Endothelial cell (in vitro differentiated cells): ENCODE measurements at regions not wholly inside any gene's neighbourhood (a gene's known extent, or its start where the extent isn't known, plus 50 kb on each side); places are given as distances from the start of the nearest gene placed in this dataset.

Experiments
- DNase-seq: peaks from one replicate; pipeline ENCODE4 v3.0.0; 2021; ENCODE audit warnings: low spot score
- H3K27ac Mint-ChIP-seq: one replicate; pipeline ENCODE4 v1.8.0; 2021; ENCODE audit warnings: mixed read lengths, inconsistent platforms; ENCODE audit not compliant: unreplicated experiment
- H3K27me3 Mint-ChIP-seq: one replicate; pipeline ENCODE4 v1.8.0; 2021; ENCODE audit warnings: mild to moderate bottlenecking, moderate library complexity, mixed read lengths, inconsistent platforms; ENCODE audit not compliant: unreplicated experiment
- H3K36me3 Mint-ChIP-seq: one replicate; pipeline ENCODE4 v1.8.0; 2021; ENCODE audit warnings: mild to moderate bottlenecking, low read depth, mixed read lengths, inconsistent platforms; ENCODE audit not compliant: unreplicated experiment
- H3K4me1 Mint-ChIP-seq: one replicate; pipeline ENCODE4 v1.8.0; 2021; ENCODE audit warnings: mild to moderate bottlenecking, mixed read lengths, inconsistent platforms; ENCODE audit not compliant: unreplicated experiment
- H3K4me3 Mint-ChIP-seq: one replicate; pipeline ENCODE4 v1.8.0; 2021; ENCODE audit warnings: mild to moderate bottlenecking, mixed read lengths, inconsistent platforms; ENCODE audit not compliant: unreplicated experiment
- H3K9me3 Mint-ChIP-seq: one replicate; pipeline ENCODE4 v1.8.0; 2021; ENCODE audit warnings: mixed read lengths, inconsistent platforms; ENCODE audit not compliant: unreplicated experiment
- CTCF ChIP-seq: fragments of 200-600 bp; sonication (generic); IDR thresholded peaks from one replicate; pipeline ENCODE4 v1.5.0; 2021; ENCODE audit warnings: antibody characterized with exemption; ENCODE audit not compliant: unreplicated experiment

GRCh38 chr5:125053179-125053578 lies 306.7 kb upstream of the ZNF608 start:
- Mint-ChIP-seq H3K27me3 (peaks cover 3% of the 10 kb centered on the region), H3K9me3 (no peaks in the 10 kb centered on the region), H3K36me3 (no peaks in the 10 kb centered on the region), H3K27ac (no peak overlapping the region), H3K4me1 (peaks cover 7% of the 10 kb centered on the region), H3K4me3 (no peak overlapping the region)
- TF ChIP-seq CTCF = no peak
- no peak for DNase-seq

- H3K27ac Mint-ChIP-seq = no peak overlapping the region
- H3K9me3 Mint-ChIP-seq = no peaks in the 10 kb centered on the region
- peaks cover 3% of the 10 kb centered on the region for H3K27me3 Mint-ChIP-seq
- DNase-seq = no peak
- no peaks in the 10 kb centered on the region for H3K36me3 Mint-ChIP-seq
- no peak for TF ChIP-seq CTCF
- H3K4me1 Mint-ChIP-seq = peaks cover 7% of the 10 kb centered on the region
- no peak overlapping the region for H3K4me3 Mint-ChIP-seq
Observed at GRCh38 chr5:125054146-125054545, 307.7 kb upstream of the ZNF608 start.

GRCh38 chr5:125056671-125057485 lies 310.4 kb upstream of the ZNF608 start:
- H3K4me1 Mint-ChIP-seq = peaks cover 7% of the 10 kb centered on the region
- H3K9me3 Mint-ChIP-seq = no peaks in the 10 kb centered on the region
- peaks cover 6% of the 10 kb centered on the region for H3K27me3 Mint-ChIP-seq
- TF ChIP-seq CTCF = no peak
- no peaks in the 10 kb centered on the region for H3K36me3 Mint-ChIP-seq
- no peak for DNase-seq
- no peak overlapping the region for H3K27ac Mint-ChIP-seq
- H3K4me3 Mint-ChIP-seq = no peak overlapping the region

- peaks cover 6% of the 10 kb centered on the region for H3K27me3 Mint-ChIP-seq
- H3K9me3 Mint-ChIP-seq = no peaks in the 10 kb centered on the region
- no peak for DNase-seq
- H3K27ac Mint-ChIP-seq = no peak overlapping the region
- H3K36me3 Mint-ChIP-seq = no peaks in the 10 kb centered on the region
- H3K4me1 Mint-ChIP-seq = peaks cover 7% of the 10 kb centered on the region
- H3K4me3 Mint-ChIP-seq = no peak overlapping the region
- no peak for TF ChIP-seq CTCF
Observed at GRCh38 chr5:125057912-125058826, 311.7 kb upstream of the ZNF608 start.
